ENCODE measurements at regions not wholly inside any gene's neighbourhood (a gene's known extent, or its start where the extent isn't known, plus 50 kb on each side); places are given as distances from the start of the nearest gene placed in this dataset.
"Not testable (repeated sequence)": the region's sequence is repeated elsewhere in the genome, so short reads cannot be mapped to it uniquely, and the experiment has no call there.

GRCh38 chr2:138085441-138085840 is 121.2 kb downstream of the HNMT start:
- not testable (repeated sequence) for TF ChIP-seq EZH2 (IDR thresholded peaks at IDR 0.05; ENCODE audit: borderline replicate concordance); CTCF (IDR thresholded peaks at IDR 0.05; ENCODE audit: poor library complexity)

Data from hepatocyte (in vitro differentiated cells).